ENCODE measurements at regions not wholly inside any gene's neighbourhood (a gene's known extent, or its start where the extent isn't known, plus 50 kb on each side); places are given as distances from the start of the nearest gene placed in this dataset.

DNA sequence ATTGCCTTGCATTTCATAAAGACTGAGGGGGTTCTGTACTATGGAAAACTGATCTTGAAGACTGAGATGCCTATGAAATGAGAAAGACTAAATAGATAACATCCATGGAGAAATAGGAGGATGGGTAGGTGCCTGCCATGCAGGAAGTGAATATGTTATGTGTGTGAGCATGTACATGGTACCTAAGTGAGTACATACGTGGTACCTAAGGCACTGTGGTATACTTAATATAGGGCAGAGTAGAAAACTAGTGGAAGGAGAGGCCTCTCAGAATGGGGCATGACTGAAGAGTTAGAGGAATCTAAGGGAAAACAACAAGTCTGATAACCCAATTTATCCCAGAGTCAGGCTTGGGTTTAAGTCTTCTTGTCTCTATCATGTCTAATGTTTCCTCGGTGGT is 161.8 kb upstream of the DCN start:
- TF ChIP-seq, protein P1, sequence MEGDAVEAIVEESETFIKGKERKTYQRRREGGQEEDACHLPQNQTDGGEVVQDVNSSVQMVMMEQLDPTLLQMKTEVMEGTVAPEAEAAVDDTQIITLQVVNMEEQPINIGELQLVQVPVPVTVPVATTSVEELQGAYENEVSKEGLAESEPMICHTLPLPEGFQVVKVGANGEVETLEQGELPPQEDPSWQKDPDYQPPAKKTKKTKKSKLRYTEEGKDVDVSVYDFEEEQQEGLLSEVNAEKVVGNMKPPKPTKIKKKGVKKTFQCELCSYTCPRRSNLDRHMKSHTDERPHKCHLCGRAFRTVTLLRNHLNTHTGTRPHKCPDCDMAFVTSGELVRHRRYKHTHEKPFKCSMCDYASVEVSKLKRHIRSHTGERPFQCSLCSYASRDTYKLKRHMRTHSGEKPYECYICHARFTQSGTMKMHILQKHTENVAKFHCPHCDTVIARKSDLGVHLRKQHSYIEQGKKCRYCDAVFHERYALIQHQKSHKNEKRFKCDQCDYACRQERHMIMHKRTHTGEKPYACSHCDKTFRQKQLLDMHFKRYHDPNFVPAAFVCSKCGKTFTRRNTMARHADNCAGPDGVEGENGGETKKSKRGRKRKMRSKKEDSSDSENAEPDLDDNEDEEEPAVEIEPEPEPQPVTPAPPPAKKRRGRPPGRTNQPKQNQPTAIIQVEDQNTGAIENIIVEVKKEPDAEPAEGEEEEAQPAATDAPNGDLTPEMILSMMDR (conservative IDR thresholded peaks at IDR 0.05) = no peak
- TF ChIP-seq EZH2 (IDR thresholded peaks at IDR 0.05; ENCODE audit: low read depth) = no peak

Measured in PC-9 (cell line).